GM21786 (cell line): ENCODE measurements at regions not wholly inside any gene's neighbourhood (a gene's known extent, or its start where the extent isn't known, plus 50 kb on each side); places are given as distances from the start of the nearest gene placed in this dataset.
"Not testable (repeated sequence)": the region's sequence is repeated elsewhere in the genome, so short reads cannot be mapped to it uniquely, and the experiment has no call there.

Experiments
- ATAC-seq: cut with Tn5 transposase; IDR thresholded peaks from one replicate; pipeline ENCODE4 v1.9.1; 2021; ENCODE audit not compliant: unreplicated experiment

- ATAC-seq: not testable (repeated sequence)
These were observed 502.5 kb upstream of the MAP2 start for GRCh38 chr2:208921358-208921757.

- no peak for ATAC-seq
These were observed 496.0 kb upstream of the MAP2 start for GRCh38 chr2:208927867-208928266.

GRCh38 chr2:208929139-208929864, 494.5 kb upstream of the MAP2 start:
- no peak for ATAC-seq

GRCh38 chr2:208929894-208930427, 493.9 kb upstream of the MAP2 start:
- no peak for ATAC-seq

- no peak for ATAC-seq
These were observed 488.3 kb upstream of the MAP2 start for GRCh38 chr2:208935531-208935930.

GRCh38 chr2:208937521-208937920, 486.3 kb upstream of the MAP2 start:
- ATAC-seq: no peak

- no peak for ATAC-seq
These were observed 484.0 kb upstream of the MAP2 start for GRCh38 chr2:208939852-208940251.

- ATAC-seq: no peak
These were observed 478.1 kb upstream of the MAP2 start for GRCh38 chr2:208945719-208946256.

- ATAC-seq: no peak
These were observed 475.8 kb upstream of the MAP2 start for GRCh38 chr2:208948073-208948472.

GRCh38 chr2:208970070-208970469, 453.8 kb upstream of the MAP2 start:
- no peak for ATAC-seq

- ATAC-seq: no peak
These were observed 446.3 kb upstream of the MAP2 start for GRCh38 chr2:208977582-208977981.

- no peak for ATAC-seq
These were observed 444.9 kb upstream of the MAP2 start for GRCh38 chr2:208978946-208979345.

- ATAC-seq: no peak
These were observed 443.5 kb upstream of the MAP2 start for GRCh38 chr2:208980321-208980720.

GRCh38 chr2:208982831-208983230, 441.0 kb upstream of the MAP2 start:
- ATAC-seq: no peak

- ATAC-seq: no peak
These were observed 440.4 kb upstream of the MAP2 start for GRCh38 chr2:208983486-208983885.

GRCh38 chr2:208984376-208985090, 439.3 kb upstream of the MAP2 start:
- no peak for ATAC-seq

- ATAC-seq: no peak
These were observed 438.2 kb upstream of the MAP2 start for GRCh38 chr2:208985644-208986043.

GRCh38 chr2:208990716-208991115, 433.1 kb upstream of the MAP2 start:
- ATAC-seq: no peak

- ATAC-seq: no peak
These were observed 423.9 kb upstream of the MAP2 start for GRCh38 chr2:208999911-209000310.

GRCh38 chr2:209002054-209002453, 421.8 kb upstream of the MAP2 start:
- ATAC-seq: no peak

- ATAC-seq: no peak
These were observed 418.5 kb upstream of the MAP2 start for GRCh38 chr2:209005371-209005770.
